ENCODE measurements at regions not wholly inside any gene's neighbourhood (a gene's known extent, or its start where the extent isn't known, plus 50 kb on each side); places are given as distances from the start of the nearest gene placed in this dataset.

DNA sequence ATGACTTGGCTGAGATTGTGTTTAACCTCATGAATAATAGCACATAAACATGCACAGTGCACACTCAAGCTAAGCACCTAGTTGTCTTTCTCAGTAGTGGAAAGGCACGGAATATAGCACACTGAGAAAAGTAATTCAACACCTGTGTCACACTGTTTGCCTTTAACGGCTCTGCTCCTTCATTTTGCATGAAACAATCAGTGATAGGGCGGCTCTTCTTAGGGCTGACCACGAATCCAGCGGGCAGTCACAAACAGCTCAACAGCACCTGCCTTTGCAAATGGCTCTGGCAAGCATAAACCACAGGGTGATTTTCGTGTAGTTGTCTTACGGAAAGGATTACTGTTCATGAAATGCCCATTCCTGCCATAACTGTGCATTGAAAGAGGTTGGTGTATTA, 954.0 kb upstream of the TENM3 start:
- CTCF ChIA-PET: no interaction called here
- TF ChIP-seq CTCF (conservative IDR thresholded peaks at IDR 0.05; ENCODE audit: low read depth, low read length) (no peak), EZH2 (IDR thresholded peaks at IDR 0.05; ENCODE audit: borderline replicate concordance, low read depth, low read length, poor library complexity, severe bottlenecking) (no peak)
- Histone ChIP-seq H3K36me3 (ENCODE audit: insufficient read depth, low read length, poor library complexity, severe bottlenecking) (no peaks in the 10 kb centered on the region), H3K27ac (ENCODE audit: low read depth, low read length, poor library complexity, severe bottlenecking) (no peak overlapping the region), H3K4me3 (ENCODE audit: low read depth, low read length, poor library complexity, severe bottlenecking) (no peak overlapping the region), H3K4me1 (ENCODE audit: insufficient read depth, low read length, poor library complexity, severe bottlenecking) (no peaks in the 10 kb centered on the region), H3K9me3 (ENCODE audit: low read depth, low read length, poor library complexity, severe bottlenecking) (no peaks in the 10 kb centered on the region), H3K27me3 (replicated peaks; ENCODE audit: insufficient read depth, low read depth, low read length, poor library complexity) (peaks cover 84% of the 10 kb centered on the region)
- BruUV-seq (replicated peaks): no TSS peak
- POLR2A ChIA-PET (ENCODE audit: low non-redundant PET): no interaction called here
- intact Hi-C loops (cut with micrococcal nuclease; ENCODE audit: unreplicated experiment): no loop called here
- DNase-seq (ENCODE audit: low spot score): no peak

- H3K27me3 ChIP-seq (replicated peaks; ENCODE audit: insufficient read depth, low read depth, low read length, poor library complexity): peaks cover 85% of the 10 kb centered on the region
- CTCF ChIA-PET: no interaction called here
- no TSS peak for BruUV-seq (replicated peaks)
These were observed 951.6 kb upstream of the TENM3 start for GRCh38 chr4:181291615-181292014.

DNA sequence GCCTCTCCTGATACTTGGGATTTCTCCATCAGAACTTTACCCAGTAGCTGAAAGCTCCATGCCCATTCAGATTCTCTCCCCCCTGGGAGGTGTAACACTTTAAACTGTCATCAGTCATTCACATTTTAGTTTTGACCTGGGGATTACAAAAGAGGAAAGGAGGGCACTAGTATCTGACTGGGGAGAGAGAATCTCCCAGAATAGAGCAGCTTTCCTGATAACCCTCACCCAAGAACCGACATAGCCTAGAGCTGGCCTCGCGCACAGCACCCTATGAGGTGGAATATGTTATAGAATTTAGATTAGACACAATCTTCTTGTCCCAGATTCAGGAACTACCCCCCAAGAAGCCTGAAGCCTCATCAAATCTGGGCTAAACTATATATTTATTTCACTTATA, 950.2 kb upstream of the TENM3 start:
- DNase-seq (ENCODE audit: low spot score): no peak
- POLR2A ChIA-PET (ENCODE audit: low non-redundant PET): no interaction called here
- H3K4me1 ChIP-seq (ENCODE audit: insufficient read depth, low read length, poor library complexity, severe bottlenecking): no peaks in the 10 kb centered on the region
- H3K36me3 ChIP-seq (ENCODE audit: insufficient read depth, low read length, poor library complexity, severe bottlenecking): no peaks in the 10 kb centered on the region
- intact Hi-C loops (cut with micrococcal nuclease; ENCODE audit: unreplicated experiment): no loop called here
- peaks cover 74% of the 10 kb centered on the region for H3K27me3 ChIP-seq (replicated peaks; ENCODE audit: insufficient read depth, low read depth, low read length, poor library complexity)
- TF ChIP-seq CTCF (conservative IDR thresholded peaks at IDR 0.05; ENCODE audit: low read depth, low read length) (no peak), EZH2 (IDR thresholded peaks at IDR 0.05; ENCODE audit: borderline replicate concordance, low read depth, low read length, poor library complexity, severe bottlenecking) (no peak)
- no peak overlapping the region for H3K4me3 ChIP-seq (ENCODE audit: low read depth, low read length, poor library complexity, severe bottlenecking)
- BruUV-seq (replicated peaks): no TSS peak
- no peak overlapping the region for H3K27ac ChIP-seq (ENCODE audit: low read depth, low read length, poor library complexity, severe bottlenecking)
- no peaks in the 10 kb centered on the region for H3K9me3 ChIP-seq (ENCODE audit: low read depth, low read length, poor library complexity, severe bottlenecking)
- CTCF ChIA-PET: no interaction called here

More at GRCh38 chr4:181291615-181292014, 951.6 kb upstream of the TENM3 start:
- Histone ChIP-seq H3K4me3 (ENCODE audit: low read depth, low read length, poor library complexity, severe bottlenecking) (no peak overlapping the region), H3K9me3 (ENCODE audit: low read depth, low read length, poor library complexity, severe bottlenecking) (no peaks in the 10 kb centered on the region), H3K27ac (ENCODE audit: low read depth, low read length, poor library complexity, severe bottlenecking) (no peak overlapping the region), H3K36me3 (ENCODE audit: insufficient read depth, low read length, poor library complexity, severe bottlenecking) (no peaks in the 10 kb centered on the region), H3K4me1 (ENCODE audit: insufficient read depth, low read length, poor library complexity, severe bottlenecking) (no peaks in the 10 kb centered on the region)
- no peak for DNase-seq (ENCODE audit: low spot score)
- no peak for TF ChIP-seq CTCF (conservative IDR thresholded peaks at IDR 0.05; ENCODE audit: low read depth, low read length)
- TF ChIP-seq EZH2 (IDR thresholded peaks at IDR 0.05; ENCODE audit: borderline replicate concordance, low read depth, low read length, poor library complexity, severe bottlenecking): no peak
- POLR2A ChIA-PET (ENCODE audit: low non-redundant PET): no interaction called here
- intact Hi-C loops (cut with micrococcal nuclease; ENCODE audit: unreplicated experiment): no loop called here
